ENCODE measurements at regions not wholly inside any gene's neighbourhood (a gene's known extent, or its start where the extent isn't known, plus 50 kb on each side); places are given as distances from the start of the nearest gene placed in this dataset.
A peak's percentile ranks its signal among the peaks of the same experiment; 100 is the strongest.
"Not testable (repeated sequence)": the region's sequence is repeated elsewhere in the genome, so short reads cannot be mapped to it uniquely, and the experiment has no call there.

GRCh38 chr3:18527691-18528090, 102.6 kb upstream of the SATB1 start:
- no peak for DNase-seq

GRCh38 chr3:18526667-18527066, 101.5 kb upstream of the SATB1 start:
- DNase-seq = no peak

- not testable (repeated sequence) for DNase-seq
Observed at GRCh38 chr3:18516170-18516569, 91.0 kb upstream of the SATB1 start.

GRCh38 chr3:18513091-18513490, 88.0 kb upstream of the SATB1 start:
- DNase-seq = no peak

GRCh38 chr3:18512007-18512406, 86.9 kb upstream of the SATB1 start:
- DNase-seq = no peak

- DNase-seq = no peak
Observed at GRCh38 chr3:18510947-18511346, 85.8 kb upstream of the SATB1 start.

- no peak for DNase-seq
Observed at GRCh38 chr3:18507333-18507732, 82.2 kb upstream of the SATB1 start.

GRCh38 chr3:18505056-18505455, 79.9 kb upstream of the SATB1 start:
- no peak for DNase-seq

- no peak for DNase-seq
Observed at GRCh38 chr3:18501679-18502343, 76.7 kb upstream of the SATB1 start.

- no peak for DNase-seq
Observed at GRCh38 chr3:18500322-18500721, 75.2 kb upstream of the SATB1 start.

GRCh38 chr3:18499301-18499700, 74.2 kb upstream of the SATB1 start:
- DNase-seq = peak; percentile 12 to 14

GRCh38 chr3:18494251-18494650, 69.1 kb upstream of the SATB1 start:
- DNase-seq = no peak

- DNase-seq = peak in 1 of 2 donors; percentile 3
Observed at GRCh38 chr3:18489939-18490338, 64.8 kb upstream of the SATB1 start.

- no peak for DNase-seq
Observed at GRCh38 chr3:18483226-18483625, 58.1 kb upstream of the SATB1 start.

- no peak for DNase-seq
Observed at GRCh38 chr3:18481946-18482548, 56.9 kb upstream of the SATB1 start.

GRCh38 chr3:18477620-18478019, 52.5 kb upstream of the SATB1 start:
- no peak for DNase-seq
